T-helper 1 cell treated with Interleukin-12 subunit alpha and Interleukin-12 subunit beta and Interleukin-4 antibody, amounts not matched to agents 30 μg/mL and 1 μg/mL, for 36 hours (primary cell): ENCODE measurements at regions not wholly inside any gene's neighbourhood (a gene's known extent, or its start where the extent isn't known, plus 50 kb on each side); places are given as distances from the start of the nearest gene placed in this dataset.

Experiments
- H3K27ac Mint-ChIP-seq: one replicate; pipeline ENCODE4 v1.8.0; 2021; ENCODE audit warnings: mild to moderate bottlenecking, mixed read lengths
- H3K27me3 Mint-ChIP-seq: one replicate; pipeline ENCODE4 v1.8.0; 2021; ENCODE audit warnings: low read depth, mixed read lengths
- H3K36me3 Mint-ChIP-seq: one replicate; pipeline ENCODE4 v1.8.0; 2021; ENCODE audit warnings: low read depth, mixed read lengths
- H3K4me1 Mint-ChIP-seq: one replicate; pipeline ENCODE4 v1.8.0; 2021; ENCODE audit warnings: low read depth, mixed read lengths
- H3K4me3 Mint-ChIP-seq: one replicate; pipeline ENCODE4 v1.8.0; 2021; ENCODE audit warnings: mild to moderate bottlenecking, moderate library complexity, mixed read lengths
- H3K9me3 Mint-ChIP-seq: one replicate; pipeline ENCODE4 v1.8.0; 2021; ENCODE audit warnings: mixed read lengths

- H3K4me1 Mint-ChIP-seq = no peaks in the 10 kb centered on the region
- no peaks in the 10 kb centered on the region for H3K27me3 Mint-ChIP-seq
- no peaks in the 10 kb centered on the region for H3K9me3 Mint-ChIP-seq
- no peak overlapping the region for H3K27ac Mint-ChIP-seq
- no peaks in the 10 kb centered on the region for H3K36me3 Mint-ChIP-seq
- H3K4me3 Mint-ChIP-seq = no peak overlapping the region
Observed at GRCh38 chr16:51755577-51756355, 604.7 kb upstream of the SALL1 start.

GRCh38 chr16:51755039-51755501 lies 604.0 kb upstream of the SALL1 start:
- H3K4me1 Mint-ChIP-seq = no peaks in the 10 kb centered on the region
- H3K27ac Mint-ChIP-seq = no peak overlapping the region
- no peaks in the 10 kb centered on the region for H3K27me3 Mint-ChIP-seq
- no peak overlapping the region for H3K4me3 Mint-ChIP-seq
- no peaks in the 10 kb centered on the region for H3K9me3 Mint-ChIP-seq
- no peaks in the 10 kb centered on the region for H3K36me3 Mint-ChIP-seq

GRCh38 chr16:51753467-51754127 lies 602.5 kb upstream of the SALL1 start:
- no peaks in the 10 kb centered on the region for H3K9me3 Mint-ChIP-seq
- no peak overlapping the region for H3K4me3 Mint-ChIP-seq
- H3K4me1 Mint-ChIP-seq = no peaks in the 10 kb centered on the region

GRCh38 chr16:51752438-51752995 lies 601.4 kb upstream of the SALL1 start:
- Mint-ChIP-seq H3K36me3 (no peaks in the 10 kb centered on the region), H3K27me3 (no peaks in the 10 kb centered on the region), H3K4me1 (no peaks in the 10 kb centered on the region), H3K27ac (no peak overlapping the region), H3K4me3 (no peak overlapping the region), H3K9me3 (no peaks in the 10 kb centered on the region)

More at GRCh38 chr16:51753467-51754127, 602.5 kb upstream of the SALL1 start:
- Mint-ChIP-seq H3K27ac (no peak overlapping the region), H3K27me3 (no peaks in the 10 kb centered on the region), H3K36me3 (no peaks in the 10 kb centered on the region)

- Mint-ChIP-seq H3K27me3 (no peaks in the 10 kb centered on the region), H3K4me1 (no peaks in the 10 kb centered on the region), H3K27ac (no peak overlapping the region), H3K4me3 (no peak overlapping the region), H3K36me3 (no peaks in the 10 kb centered on the region), H3K9me3 (no peaks in the 10 kb centered on the region)
Observed at GRCh38 chr16:51747329-51747728, 596.3 kb upstream of the SALL1 start.

- Mint-ChIP-seq H3K9me3 (peaks cover 14% of the 10 kb centered on the region), H3K4me3 (no peak overlapping the region), H3K4me1 (no peaks in the 10 kb centered on the region), H3K36me3 (no peaks in the 10 kb centered on the region), H3K27ac (no peak overlapping the region), H3K27me3 (no peaks in the 10 kb centered on the region)
Observed at GRCh38 chr16:51734220-51734619, 583.1 kb upstream of the SALL1 start.

- Mint-ChIP-seq H3K27me3 (no peaks in the 10 kb centered on the region), H3K9me3 (peaks cover 10% of the 10 kb centered on the region), H3K36me3 (no peaks in the 10 kb centered on the region), H3K4me3 (no peak overlapping the region), H3K27ac (no peak overlapping the region), H3K4me1 (no peaks in the 10 kb centered on the region)
Observed at GRCh38 chr16:51733181-51733580, 582.1 kb upstream of the SALL1 start.

GRCh38 chr16:51731160-51731559 lies 580.1 kb upstream of the SALL1 start:
- Mint-ChIP-seq H3K4me1 (no peaks in the 10 kb centered on the region), H3K4me3 (no peak overlapping the region), H3K27me3 (no peaks in the 10 kb centered on the region)

GRCh38 chr16:51723036-51723724 lies 572.1 kb upstream of the SALL1 start:
- Mint-ChIP-seq H3K9me3 (no peaks in the 10 kb centered on the region), H3K36me3 (no peaks in the 10 kb centered on the region), H3K4me3 (no peak overlapping the region), H3K4me1 (no peaks in the 10 kb centered on the region), H3K27me3 (no peaks in the 10 kb centered on the region), H3K27ac (no peak overlapping the region)

More at GRCh38 chr16:51731160-51731559, 580.1 kb upstream of the SALL1 start:
- H3K36me3 Mint-ChIP-seq = no peaks in the 10 kb centered on the region
- H3K27ac Mint-ChIP-seq = no peak overlapping the region
- peaks cover 10% of the 10 kb centered on the region for H3K9me3 Mint-ChIP-seq

GRCh38 chr16:51722467-51722866 lies 571.4 kb upstream of the SALL1 start:
- H3K27me3 Mint-ChIP-seq = no peaks in the 10 kb centered on the region
- no peaks in the 10 kb centered on the region for H3K4me1 Mint-ChIP-seq
- H3K27ac Mint-ChIP-seq = no peak overlapping the region
- no peak overlapping the region for H3K4me3 Mint-ChIP-seq
- H3K9me3 Mint-ChIP-seq = peaks cover under 1% of the 10 kb centered on the region
- H3K36me3 Mint-ChIP-seq = no peaks in the 10 kb centered on the region

- H3K4me1 Mint-ChIP-seq = no peaks in the 10 kb centered on the region
- H3K27me3 Mint-ChIP-seq = no peaks in the 10 kb centered on the region
- H3K9me3 Mint-ChIP-seq = peaks cover 6% of the 10 kb centered on the region
- no peak overlapping the region for H3K4me3 Mint-ChIP-seq
- no peaks in the 10 kb centered on the region for H3K36me3 Mint-ChIP-seq
- no peak overlapping the region for H3K27ac Mint-ChIP-seq
Observed at GRCh38 chr16:51719376-51719775, 568.3 kb upstream of the SALL1 start.

- Mint-ChIP-seq H3K27ac (no peak overlapping the region), H3K36me3 (no peaks in the 10 kb centered on the region), H3K4me3 (no peak overlapping the region), H3K27me3 (no peaks in the 10 kb centered on the region), H3K4me1 (no peaks in the 10 kb centered on the region), H3K9me3 (peaks cover 6% of the 10 kb centered on the region)
Observed at GRCh38 chr16:51716195-51716594, 565.1 kb upstream of the SALL1 start.

- H3K27me3 Mint-ChIP-seq = no peaks in the 10 kb centered on the region
- H3K9me3 Mint-ChIP-seq = peaks cover 9% of the 10 kb centered on the region
- H3K4me3 Mint-ChIP-seq = no peak overlapping the region
- H3K36me3 Mint-ChIP-seq = no peaks in the 10 kb centered on the region
- no peaks in the 10 kb centered on the region for H3K4me1 Mint-ChIP-seq
- H3K27ac Mint-ChIP-seq = no peak overlapping the region
Observed at GRCh38 chr16:51713502-51713901, 562.4 kb upstream of the SALL1 start.

GRCh38 chr16:51710905-51711563 lies 560.0 kb upstream of the SALL1 start:
- Mint-ChIP-seq H3K27me3 (no peaks in the 10 kb centered on the region), H3K27ac (no peak overlapping the region), H3K4me1 (no peaks in the 10 kb centered on the region), H3K9me3 (peaks cover 22% of the 10 kb centered on the region), H3K4me3 (no peak overlapping the region), H3K36me3 (no peaks in the 10 kb centered on the region)
